ENCODE measurements at regions not wholly inside any gene's neighbourhood (a gene's known extent, or its start where the extent isn't known, plus 50 kb on each side); places are given as distances from the start of the nearest gene placed in this dataset.
"Not testable (repeated sequence)": the region's sequence is repeated elsewhere in the genome, so short reads cannot be mapped to it uniquely, and the experiment has no call there.

DNA sequence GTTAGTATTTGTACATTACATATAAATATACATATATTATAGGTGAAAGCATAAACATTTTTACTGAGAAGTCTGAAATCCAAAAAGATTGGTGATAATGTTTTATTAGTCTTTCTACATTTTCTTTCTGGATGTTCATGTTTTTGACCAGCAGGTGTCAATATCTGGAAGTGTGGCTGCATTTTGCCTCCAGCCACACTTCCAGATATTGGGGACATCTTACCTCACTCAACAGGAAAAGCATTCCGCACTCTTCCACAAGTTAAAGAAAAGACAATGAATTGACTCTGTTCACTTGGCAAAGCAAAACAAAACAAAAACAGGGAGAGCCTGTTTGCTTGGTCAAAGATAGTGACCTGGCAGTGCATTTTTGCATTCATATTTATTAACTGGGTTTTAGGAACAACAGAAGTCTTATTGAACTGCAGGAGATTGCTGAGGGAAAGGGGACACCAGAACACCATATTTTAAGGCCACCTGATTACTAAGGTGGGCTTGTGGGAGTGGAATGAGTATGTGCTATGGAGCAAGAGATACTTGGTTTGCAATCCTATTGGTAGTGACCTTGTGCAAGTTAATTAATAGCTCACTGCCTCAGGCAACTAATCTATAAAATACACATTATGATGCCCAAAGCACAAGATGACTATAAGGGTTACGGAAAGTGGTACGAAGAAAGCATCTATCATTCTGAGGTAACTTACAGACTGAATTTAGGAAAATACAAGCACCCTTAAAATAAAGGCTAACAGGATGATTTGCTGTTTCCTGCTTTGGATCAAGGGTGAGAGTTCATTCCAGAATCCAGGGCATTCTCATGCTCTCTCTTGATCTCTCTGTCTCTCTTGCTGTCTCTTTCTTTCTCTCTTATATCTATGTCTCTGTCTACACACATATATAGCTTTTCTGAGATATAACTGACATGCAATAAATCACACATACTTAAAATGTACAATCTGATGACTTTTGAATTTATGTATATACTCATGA lies 389.9 kb upstream of the EMCN start:
- DNase-seq (ENCODE audit: low read depth in 4 of 4, low spot score in 2 of 4) = no peak

DNA sequence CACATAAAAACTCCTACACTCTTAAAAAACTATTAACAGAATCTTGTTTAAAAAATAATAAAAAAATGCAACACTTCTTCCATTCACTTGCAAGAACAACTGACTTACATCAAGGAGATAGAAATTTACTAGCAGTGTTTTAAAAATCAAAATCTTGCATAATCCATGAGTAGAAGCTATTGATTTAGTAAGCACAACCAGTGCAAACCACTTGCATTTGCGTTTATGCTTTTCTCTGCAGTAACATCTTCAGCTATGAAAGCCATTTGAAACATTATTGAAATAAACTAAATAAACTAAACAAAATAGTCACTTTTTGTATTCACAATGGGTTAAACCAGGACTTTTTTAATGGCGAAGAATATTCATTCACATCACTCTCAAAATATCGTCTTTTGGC lies 389.2 kb upstream of the EMCN start:
- DNase-seq (ENCODE audit: low read depth in 4 of 4, low spot score in 2 of 4) = no peak

DNA sequence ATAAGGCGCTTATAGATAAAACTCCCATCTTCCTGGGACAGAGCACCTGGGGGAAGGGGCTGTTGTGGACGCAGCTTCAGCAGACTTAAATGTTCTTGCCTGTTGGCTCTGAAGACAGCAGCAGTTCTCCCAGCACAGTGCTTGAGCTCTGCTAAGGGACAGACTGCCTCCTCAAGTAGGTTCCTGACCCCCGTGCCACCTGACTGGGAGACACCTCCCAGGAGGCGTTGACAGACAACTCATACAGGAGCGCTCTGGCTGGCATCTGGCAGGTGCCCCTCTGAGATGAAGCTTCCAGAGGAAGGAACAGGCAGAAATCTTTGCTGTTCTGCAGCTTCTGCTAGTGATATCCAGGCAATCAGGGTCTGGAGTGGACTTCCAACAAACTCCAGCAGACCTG lies 383.1 kb upstream of the EMCN start:
- DNase-seq (ENCODE audit: low read depth in 4 of 4, low spot score in 2 of 4) = not testable (repeated sequence)

DNA sequence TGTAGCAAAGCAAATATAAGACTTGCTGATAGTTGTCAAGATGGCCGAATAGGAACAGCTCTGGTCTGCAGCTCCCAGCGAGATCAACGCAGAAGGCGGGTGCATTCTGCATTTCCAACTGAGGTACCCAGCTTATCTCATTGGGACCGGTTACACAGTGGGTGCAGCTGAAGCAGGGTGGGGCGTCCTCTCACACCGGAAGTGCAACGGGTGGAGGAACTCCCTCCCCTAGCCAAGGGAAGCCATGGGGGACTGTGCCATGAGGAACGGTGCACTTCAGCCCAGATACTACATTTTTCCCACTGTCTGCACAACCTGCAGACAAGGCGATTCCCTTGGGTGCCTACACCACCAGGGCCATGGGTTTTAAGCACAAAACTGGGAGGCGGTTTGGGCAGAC lies 382.3 kb upstream of the EMCN start:
- no peak for DNase-seq (ENCODE audit: low read depth in 4 of 4, low spot score in 2 of 4)

DNA sequence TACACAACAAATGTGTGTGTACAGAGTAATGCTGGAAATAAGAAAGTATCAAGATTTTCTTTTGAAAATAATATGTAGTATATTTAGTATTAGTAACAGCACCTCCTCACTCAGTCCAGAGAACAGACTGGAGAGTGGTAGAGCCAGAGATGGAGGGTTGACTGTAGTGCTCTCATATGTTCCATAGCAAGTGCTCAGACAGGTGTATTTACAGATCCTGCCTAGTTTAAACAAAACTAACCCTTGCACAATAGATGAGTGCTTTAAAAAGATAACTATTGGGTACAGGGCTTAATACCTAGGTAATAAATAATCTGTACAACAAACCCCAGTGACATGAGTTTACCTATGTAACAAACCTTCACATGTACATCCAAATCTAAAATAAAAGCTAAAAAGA lies 381.0 kb upstream of the EMCN start:
- DNase-seq (ENCODE audit: low read depth in 4 of 4, low spot score in 2 of 4) = no peak

DNA sequence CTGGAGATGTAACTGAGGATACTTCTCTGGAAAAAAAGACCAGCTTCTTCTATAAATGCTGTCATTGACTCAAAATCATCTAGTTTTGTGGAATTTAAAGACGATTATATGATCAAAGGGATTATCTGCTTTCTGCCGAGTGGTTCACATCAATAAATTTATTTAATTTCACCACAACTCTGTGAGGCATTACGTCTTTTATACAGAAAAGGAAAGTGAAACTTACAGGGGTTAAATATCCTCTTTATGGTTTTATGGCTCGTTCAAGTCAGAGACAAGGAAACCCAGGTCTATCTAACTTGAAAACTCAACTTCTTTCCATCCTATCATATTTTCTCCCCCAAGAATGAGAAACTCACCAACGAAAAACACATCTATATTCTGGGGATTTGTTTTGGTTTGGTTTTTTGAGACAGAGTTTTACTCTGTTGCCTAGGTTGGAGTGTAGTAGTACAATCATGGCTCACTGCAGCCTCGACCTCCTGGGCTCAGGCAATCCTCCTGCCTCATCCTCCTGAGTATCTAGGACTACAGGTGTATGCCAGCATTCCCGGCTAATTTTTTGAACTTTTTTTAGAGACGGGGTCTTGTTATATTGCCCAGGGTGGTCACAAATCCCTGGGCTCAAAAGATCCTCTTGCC lies 377.9 kb upstream of the EMCN start:
- no peak for DNase-seq (ENCODE audit: low read depth in 4 of 4, low spot score in 2 of 4)

DNA sequence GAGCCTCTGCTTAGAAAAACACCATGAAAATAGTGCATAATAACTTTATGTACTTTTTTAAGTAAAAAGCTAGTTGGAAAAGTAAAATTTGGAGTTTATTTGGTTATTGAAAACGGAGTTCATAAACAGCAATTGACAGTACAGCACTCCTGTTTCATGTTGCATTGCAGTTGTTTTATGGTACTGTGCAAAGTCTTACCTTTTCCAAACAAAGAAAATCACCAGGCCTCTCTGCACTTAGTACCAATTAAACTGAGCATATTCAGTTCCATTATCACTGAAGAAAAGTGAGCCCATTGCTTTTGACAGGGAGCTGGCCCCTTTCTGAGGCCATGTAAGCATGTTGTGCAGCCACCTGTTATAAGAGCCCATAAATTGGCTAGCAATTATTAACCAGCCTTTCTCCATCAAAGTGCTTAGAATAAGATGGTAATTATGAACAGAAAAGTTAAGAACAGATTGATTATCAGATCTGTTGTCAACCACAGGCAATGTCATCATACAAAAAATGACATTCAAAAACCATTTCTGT lies 376.6 kb upstream of the EMCN start:
- no peak for DNase-seq (ENCODE audit: low read depth in 4 of 4, low spot score in 2 of 4)

DNA sequence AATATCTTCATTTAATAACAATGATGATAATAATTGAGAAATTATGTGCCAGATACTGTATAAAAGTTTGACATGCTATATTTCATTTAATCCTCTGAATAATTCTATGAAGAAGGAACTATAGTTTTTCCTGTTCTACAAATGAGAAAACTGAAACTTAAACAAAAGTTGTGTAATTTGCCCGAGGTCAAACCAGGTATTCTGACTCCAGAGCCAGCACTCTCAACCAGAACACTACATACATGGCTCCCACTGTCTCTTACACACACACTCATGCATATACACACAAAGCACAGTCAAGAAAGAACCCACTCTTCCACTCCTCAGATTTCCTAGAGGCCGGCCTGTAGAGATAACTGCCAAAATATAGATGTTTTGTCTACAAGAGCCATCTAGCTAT lies 374.0 kb upstream of the EMCN start:
- no peak for DNase-seq (ENCODE audit: low read depth in 4 of 4, low spot score in 2 of 4)

DNA sequence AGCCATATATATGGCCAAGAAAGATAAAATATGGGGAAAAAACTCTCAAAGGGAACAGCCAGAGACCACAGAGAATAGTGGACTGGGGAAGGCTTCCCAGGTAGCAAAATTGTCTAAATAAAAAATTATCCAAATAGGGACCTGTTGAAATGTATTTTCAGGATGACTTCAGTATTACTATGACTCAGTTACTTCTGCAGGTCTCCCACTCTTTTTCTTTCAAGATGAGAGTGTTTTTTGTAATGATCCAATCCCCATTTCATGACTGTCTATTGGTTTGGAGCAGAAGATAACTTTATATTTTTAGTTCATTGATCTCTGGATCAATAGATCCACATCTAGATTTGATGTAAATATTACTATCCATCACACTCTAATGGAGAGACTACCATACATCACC lies 372.1 kb upstream of the EMCN start:
- no peak for DNase-seq (ENCODE audit: low read depth in 4 of 4, low spot score in 2 of 4)

DNA sequence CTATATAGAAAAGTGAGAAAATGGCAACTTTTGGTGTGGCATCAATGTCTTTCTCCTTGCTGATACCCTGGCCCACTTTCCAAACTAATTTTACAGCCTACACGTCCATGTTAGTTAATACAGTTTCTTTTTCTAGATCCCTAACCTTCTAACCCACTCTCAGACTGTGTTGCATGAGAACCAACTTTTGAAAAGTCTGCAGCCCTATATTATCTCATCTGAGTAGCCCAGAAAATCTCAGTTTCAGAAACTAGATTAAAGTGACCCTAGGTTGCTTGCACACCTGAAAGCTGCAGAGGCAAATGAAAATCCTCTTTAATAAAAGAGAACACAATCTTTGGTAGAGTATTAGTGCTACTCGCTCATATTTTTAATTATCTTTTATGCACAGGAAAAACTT lies 371.6 kb upstream of the EMCN start:
- DNase-seq (ENCODE audit: low read depth in 4 of 4, low spot score in 2 of 4) = no peak

DNA sequence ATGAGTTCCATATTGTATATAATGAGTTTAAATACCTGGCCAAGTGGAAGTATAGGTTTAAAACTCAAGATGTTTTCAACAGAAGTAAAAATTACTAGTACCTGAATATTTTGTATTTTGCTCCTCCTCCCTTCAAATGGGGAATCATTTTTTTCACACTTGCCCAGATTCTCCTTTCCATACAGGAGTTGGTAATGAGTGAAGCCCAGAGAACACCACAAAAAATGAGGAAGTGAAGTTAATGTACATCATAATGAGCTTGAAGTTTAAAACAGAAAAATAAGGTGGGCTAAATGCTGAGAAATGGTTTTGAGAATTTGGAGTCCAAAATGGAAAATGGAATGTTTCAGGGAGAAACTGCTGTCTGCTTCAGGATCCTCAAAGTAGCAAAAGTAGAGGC lies 364.8 kb upstream of the EMCN start:
- no peak for DNase-seq (ENCODE audit: low read depth in 4 of 4, low spot score in 2 of 4)

DNA sequence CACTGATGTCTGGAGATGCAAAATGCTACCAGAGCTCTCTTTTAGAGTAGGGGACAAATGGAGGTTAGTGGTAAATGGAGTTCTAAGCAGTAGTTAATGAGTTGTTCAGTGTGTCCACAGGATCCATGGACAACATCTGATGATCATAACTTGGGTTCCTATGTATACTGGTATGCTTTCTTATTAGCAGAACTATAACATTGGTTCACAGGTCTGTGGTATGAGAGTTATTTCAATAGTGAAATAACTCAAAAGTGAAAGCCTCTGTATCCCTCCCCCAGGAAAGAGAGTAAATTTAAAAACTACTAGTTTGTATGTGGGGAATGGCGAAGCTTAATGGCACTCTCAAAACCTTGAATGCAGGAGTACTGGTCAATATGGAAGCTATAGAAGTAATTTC lies 363.5 kb upstream of the EMCN start:
- DNase-seq (ENCODE audit: low read depth in 4 of 4, low spot score in 2 of 4) = no peak

DNA sequence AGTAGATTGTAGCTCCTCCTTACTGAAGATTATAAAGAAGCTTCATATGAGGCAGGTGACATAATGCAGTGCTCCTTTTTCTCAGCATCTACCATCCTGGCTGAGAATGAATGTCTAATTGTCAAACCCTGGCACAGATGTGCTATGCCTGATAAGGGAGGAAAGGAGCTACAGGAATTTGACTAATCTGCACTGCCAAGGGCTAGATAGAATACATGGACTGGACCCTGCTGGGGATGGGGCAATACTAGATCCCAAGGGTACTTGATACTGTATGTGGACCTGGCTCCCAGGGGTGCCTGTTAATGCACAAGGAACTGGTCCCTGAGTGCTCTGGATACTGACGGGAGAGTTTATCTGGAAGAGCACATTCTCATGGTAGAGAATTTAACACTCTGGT lies 362.2 kb upstream of the EMCN start:
- no peak for DNase-seq (ENCODE audit: low read depth in 4 of 4, low spot score in 2 of 4)

DNA sequence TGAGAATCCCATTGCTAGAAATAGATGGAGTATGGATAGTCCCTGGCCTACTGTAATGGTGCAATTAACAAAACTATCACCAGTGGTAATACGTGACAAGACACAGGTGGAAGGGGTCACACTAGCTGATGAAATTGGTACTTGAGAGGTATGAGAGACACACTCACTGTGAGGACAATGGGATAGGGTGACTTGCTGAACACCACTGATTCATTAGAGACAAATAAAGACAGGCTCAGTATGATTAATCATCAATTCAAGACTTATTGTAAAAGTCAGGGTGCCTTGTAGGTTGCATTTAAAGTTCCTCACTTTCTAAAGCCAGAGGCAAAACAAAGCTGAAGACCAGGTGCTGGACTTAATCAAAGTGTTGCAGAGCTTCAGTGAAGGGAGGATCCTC lies 361.6 kb upstream of the EMCN start:
- no peak for DNase-seq (ENCODE audit: low read depth in 4 of 4, low spot score in 2 of 4)

DNA sequence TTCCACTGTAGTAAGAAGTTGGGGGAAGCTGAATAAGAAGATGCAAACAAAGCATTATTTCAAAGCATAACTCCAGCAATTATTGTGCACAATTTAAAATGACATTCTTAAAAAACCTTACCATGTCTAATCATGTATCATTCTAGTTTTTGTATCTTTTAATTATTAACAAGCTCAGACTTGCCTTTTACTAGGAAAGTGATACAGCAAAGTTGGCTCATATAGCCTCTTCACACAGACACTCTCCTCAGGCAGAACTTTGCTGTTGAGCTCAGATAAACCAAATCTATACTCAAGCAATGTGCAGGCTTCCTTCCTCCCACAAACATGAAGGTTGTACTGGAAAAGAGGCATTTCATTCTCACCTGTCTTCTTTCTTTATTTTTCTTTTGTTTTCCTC lies 358.7 kb upstream of the EMCN start:
- DNase-seq (ENCODE audit: low read depth in 4 of 4, low spot score in 2 of 4) = no peak

DNA sequence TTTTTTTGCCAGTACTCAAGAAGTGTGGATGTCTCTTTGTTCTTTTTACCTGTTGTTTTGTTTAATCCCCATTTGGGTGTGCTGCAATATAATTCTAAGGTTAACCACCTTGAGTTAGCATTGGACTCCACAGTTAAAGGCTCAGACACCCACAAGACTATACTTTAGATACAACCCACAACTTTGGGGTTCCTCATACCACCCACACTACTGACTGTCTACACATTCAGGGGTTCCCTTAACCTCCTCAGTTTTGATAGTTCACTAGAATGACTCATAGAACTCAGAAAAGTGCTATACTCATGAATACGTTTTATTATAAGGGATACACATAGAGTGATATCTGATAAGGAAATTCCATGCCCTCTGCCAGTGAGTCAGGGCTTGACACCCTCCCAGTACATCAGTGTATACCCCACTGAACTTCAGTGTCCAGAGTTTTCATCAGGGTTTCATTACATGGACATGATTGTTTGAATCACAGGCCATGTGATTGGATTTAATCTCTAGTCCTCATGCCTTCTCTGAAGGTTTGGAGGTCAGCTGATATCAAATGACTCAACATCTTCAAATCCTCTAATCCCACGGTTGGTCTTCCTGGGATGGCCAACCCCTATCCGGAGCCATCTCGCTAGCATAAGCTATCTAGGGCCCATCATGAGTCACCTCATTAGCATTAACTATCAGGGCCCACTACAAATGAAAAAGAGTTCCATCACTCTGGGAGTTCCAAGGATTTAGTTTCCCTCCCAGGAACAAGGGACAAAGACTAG lies 357.7 kb upstream of the EMCN start:
- DNase-seq (ENCODE audit: low read depth in 4 of 4, low spot score in 2 of 4) = no peak

DNA sequence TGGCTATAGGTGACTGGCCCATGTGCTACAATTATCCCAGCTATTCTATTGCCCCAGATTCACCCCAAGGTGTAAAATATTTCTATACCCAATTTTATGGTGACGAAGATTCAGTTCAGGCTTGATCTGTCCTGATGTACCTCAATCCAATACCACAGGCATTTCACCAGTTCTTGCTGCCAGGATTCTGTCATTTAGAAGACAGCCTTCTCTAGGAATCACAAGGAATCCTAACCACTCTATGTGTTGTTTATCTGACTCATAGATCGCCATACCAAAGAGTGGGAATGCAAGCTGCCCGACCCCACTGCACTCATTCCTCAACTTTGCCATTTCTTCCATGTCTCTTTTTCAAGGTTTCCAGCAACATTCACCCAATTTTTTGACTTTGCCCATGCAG lies 355.0 kb upstream of the EMCN start:
- DNase-seq (ENCODE audit: low read depth in 4 of 4, low spot score in 2 of 4) = no peak

DNA sequence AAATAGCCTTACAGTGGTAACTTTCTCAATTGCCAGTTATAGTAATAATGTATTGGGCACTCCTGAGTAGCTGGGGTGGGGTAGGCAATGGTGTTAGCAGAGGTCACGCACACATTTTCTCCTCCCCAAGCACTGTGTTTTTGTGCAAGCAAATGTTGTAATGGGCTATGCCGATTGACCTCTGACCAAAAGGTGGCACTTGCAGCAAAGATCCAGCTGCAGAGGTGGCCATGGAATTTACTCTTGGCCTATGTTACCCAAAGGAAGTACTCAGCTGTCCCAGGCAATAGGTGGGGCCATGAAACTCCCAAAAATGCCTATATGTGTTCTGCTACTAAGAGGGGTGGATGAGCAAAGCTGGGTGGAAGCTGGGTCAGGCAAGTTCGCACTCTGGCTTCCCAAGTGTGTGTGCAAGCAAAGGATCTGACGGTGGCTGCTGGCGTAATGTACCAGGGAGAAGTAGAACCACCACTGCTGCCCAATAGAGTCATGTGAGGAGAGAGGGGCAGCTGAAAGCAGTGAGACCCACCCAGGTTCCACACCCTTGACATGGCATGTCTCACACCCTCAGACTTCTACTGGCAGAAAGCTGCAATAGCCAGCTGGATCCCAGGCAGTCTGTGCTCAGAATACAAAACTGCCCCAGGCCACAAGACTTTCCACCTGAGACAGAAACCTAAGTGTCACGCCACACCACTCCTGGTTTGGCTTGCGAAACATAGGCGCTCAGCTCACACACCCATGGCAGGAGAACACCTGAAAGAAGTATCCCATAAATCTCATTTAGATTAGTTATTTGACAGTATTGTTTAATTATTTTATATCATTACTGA lies 353.3 kb upstream of the EMCN start:
- no peak for DNase-seq (ENCODE audit: low read depth in 4 of 4, low spot score in 2 of 4)

DNA sequence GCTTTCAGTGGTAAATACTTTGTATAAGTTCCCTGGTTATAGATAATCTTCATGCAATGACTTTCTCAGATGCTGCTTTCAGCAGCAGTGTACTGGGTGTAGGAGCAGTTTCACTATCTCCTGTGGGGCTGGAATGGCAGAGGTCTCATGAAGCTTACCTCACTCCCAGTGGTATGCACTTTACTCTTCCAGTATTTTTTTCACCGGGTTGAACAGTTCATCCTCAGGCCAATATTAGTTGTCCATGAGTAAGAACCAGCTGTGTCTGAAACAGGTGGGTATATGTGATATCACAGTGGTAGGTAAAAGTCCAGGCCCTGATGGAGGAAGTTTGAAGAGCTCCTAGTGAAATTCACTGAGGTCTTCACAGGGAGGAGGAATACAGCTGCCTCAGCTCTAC lies 351.5 kb upstream of the EMCN start:
- DNase-seq (ENCODE audit: low read depth in 4 of 4, low spot score in 2 of 4) = no peak

DNA sequence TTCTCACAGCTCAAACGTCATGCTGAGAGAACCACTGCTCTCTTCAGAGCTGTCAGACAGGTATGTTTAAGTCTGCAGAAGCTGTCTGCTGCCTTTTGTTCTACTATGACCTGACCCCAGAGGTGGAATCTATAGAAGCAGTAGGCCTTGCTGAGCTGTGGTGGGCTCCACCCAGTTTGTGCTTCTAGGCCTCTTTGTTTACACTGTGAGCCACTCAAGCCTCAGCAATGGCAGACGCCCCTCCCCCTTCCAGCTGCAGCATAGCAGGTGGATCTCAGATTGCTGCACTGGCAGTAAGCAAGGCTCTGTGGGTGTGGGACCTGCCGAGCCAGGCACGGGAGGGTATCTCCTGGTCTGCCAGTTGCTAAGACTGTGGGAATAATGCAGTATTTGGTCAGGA lies 350.5 kb upstream of the EMCN start:
- not testable (repeated sequence) for DNase-seq (ENCODE audit: low read depth in 4 of 4, low spot score in 2 of 4)

Data from left renal cortex interstitium (tissue), 4 donors.